HEK293T (cell line): ENCODE measurements at regions not wholly inside any gene's neighbourhood (a gene's known extent, or its start where the extent isn't known, plus 50 kb on each side); places are given as distances from the start of the nearest gene placed in this dataset.

Experiments used
- BHLHE40 ChIP-seq: fragments of 450-650 bp; IDR thresholded peaks from 2 replicates; pipeline ENCODE4 v1.6.1; 2016; ENCODE audit warnings: mild to moderate bottlenecking, moderate library complexity, borderline replicate concordance
- CTBP1 ChIP-seq: fragments of 450-650 bp; IDR thresholded peaks from 2 replicates; pipeline ENCODE4 v1.6.1; 2016; ENCODE audit warnings: borderline replicate concordance
- FOXA1 ChIP-seq: fragments of 450-650 bp; IDR thresholded peaks from 2 replicates; pipeline ENCODE4 v1.6.1; 2016; ENCODE audit warnings: mild to moderate bottlenecking
- FOXM1 ChIP-seq: fragments of 450-650 bp; IDR thresholded peaks from 2 replicates; pipeline ENCODE4 v1.6.1; 2017; ENCODE audit warnings: mild to moderate bottlenecking, borderline replicate concordance
- NFRKB ChIP-seq: fragments of 450-650 bp; IDR thresholded peaks from 2 replicates; pipeline ENCODE4 v1.6.1; 2016; ENCODE audit warnings: mild to moderate bottlenecking, moderate library complexity
- SP1 ChIP-seq: fragments of 450-650 bp; IDR thresholded peaks from 2 replicates; pipeline ENCODE4 v1.6.1; 2017
- TF ChIP-seq, protein P1 (sequence below): fragments of 450-650 bp; IDR thresholded peaks from 2 replicates; pipeline ENCODE4 v1.6.1; 2016

DNA sequence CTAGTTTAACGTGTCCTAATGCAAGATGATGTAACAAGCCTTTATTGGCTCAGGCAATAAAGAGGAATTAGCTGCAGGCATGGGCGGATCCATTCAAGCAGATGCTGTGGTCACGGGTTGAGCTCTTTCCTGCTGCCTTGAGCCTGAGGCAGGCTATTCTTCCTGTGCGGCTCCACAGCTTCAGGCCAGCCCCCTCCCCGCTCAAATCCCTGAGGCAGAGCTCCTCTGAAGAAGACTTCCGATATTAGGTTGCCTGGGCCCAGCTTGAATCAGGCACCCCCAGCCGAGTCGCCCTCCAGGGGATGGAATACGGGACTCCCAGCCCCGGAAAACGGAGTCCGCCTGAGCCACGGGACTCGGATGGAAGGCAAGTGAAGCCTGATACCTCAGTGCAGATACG, 95.0 kb upstream of the RUFY1 start:
- TF ChIP-seq FOXA1 (no peak), SP1 (no peak), FOXM1 (no peak), BHLHE40 (no peak), CTBP1 (no peak), NFRKB (no peak)
- TF ChIP-seq, protein P1, sequence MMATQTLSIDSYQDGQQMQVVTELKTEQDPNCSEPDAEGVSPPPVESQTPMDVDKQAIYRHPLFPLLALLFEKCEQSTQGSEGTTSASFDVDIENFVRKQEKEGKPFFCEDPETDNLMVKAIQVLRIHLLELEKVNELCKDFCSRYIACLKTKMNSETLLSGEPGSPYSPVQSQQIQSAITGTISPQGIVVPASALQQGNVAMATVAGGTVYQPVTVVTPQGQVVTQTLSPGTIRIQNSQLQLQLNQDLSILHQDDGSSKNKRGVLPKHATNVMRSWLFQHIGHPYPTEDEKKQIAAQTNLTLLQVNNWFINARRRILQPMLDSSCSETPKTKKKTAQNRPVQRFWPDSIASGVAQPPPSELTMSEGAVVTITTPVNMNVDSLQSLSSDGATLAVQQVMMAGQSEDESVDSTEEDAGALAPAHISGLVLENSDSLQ: no peak
